Central memory CD8-positive, alpha-beta T cell (primary cell): ENCODE measurements at regions not wholly inside any gene's neighbourhood (a gene's known extent, or its start where the extent isn't known, plus 50 kb on each side); places are given as distances from the start of the nearest gene placed in this dataset.

Experiments
- ATAC-seq: fragments of 150-1000 bp; cut with Tn5 transposase; replicated peaks from 2 replicates; pipeline ENCODE4 v1.10.0; 2022; ENCODE audit warnings: mild to moderate bottlenecking, moderate FRiP score, moderate number of reproducible peaks; ENCODE audit not compliant: poor library complexity, severe bottlenecking; ENCODE audit errors: extremely low read depth
- DNase-seq, 2 donors: peaks; one replicate each; pipeline ENCODE4 v3.0.0; 2021; ENCODE audit warnings: low spot score in 2 of 2
- H3K27ac Mint-ChIP-seq: one replicate; pipeline ENCODE4 v1.8.0; 2022; ENCODE audit warnings: low read depth, mild to moderate bottlenecking, moderate library complexity, mixed read lengths
- H3K27me3 Mint-ChIP-seq: one replicate; pipeline ENCODE4 v1.8.0; 2022; ENCODE audit warnings: mixed read lengths
- H3K36me3 Mint-ChIP-seq: one replicate; pipeline ENCODE4 v1.8.0; 2022; ENCODE audit warnings: mild to moderate bottlenecking, moderate library complexity, mixed read lengths; ENCODE audit not compliant: insufficient read depth
- H3K4me1 Mint-ChIP-seq: one replicate; pipeline ENCODE4 v1.8.0; 2022; ENCODE audit warnings: mixed read lengths
- H3K4me3 Mint-ChIP-seq: one replicate; pipeline ENCODE4 v1.8.0; 2022; ENCODE audit warnings: mild to moderate bottlenecking, moderate library complexity, mixed read lengths
- H3K9me3 Mint-ChIP-seq: one replicate; pipeline ENCODE4 v1.8.0; 2022; ENCODE audit warnings: mixed read lengths

DNA sequence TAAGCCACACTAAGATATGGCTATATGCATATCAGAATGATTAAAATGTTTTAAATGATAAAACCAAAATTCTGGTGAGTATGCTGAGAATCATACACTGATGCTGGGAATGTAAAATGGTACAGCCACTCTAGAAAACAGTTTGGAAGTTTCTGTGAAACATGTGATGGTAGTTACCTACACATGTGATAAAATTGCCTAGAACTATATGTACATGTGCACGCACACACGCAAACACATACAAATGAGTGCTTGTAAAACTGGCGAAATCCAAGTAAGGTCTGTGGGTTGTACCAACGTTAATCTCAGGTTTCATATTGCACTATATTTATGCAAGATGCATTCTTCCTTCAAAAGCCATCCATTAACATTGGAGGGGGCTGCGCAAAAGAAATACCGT is 195.0 kb upstream of the RAB6C start:
- H3K4me1 Mint-ChIP-seq = no peaks in the 10 kb centered on the region
- ATAC-seq = no peak

GRCh38 chr2:129791712-129792111 is 187.8 kb upstream of the RAB6C start:
- Mint-ChIP-seq H3K4me1 (no peaks in the 10 kb centered on the region), H3K27me3 (peaks cover 41% of the 10 kb centered on the region), H3K27ac (no peak overlapping the region), H3K36me3 (peaks cover 2% of the 10 kb centered on the region), H3K4me3 (no peak overlapping the region), H3K9me3 (no peaks in the 10 kb centered on the region)
- ATAC-seq (no peak), DNase-seq (no peak)

More for the DNA sequence above, 195.0 kb upstream of the RAB6C start:
- no peak overlapping the region for H3K4me3 Mint-ChIP-seq
- no peak for DNase-seq
- no peaks in the 10 kb centered on the region for H3K36me3 Mint-ChIP-seq
- peaks cover 12% of the 10 kb centered on the region for H3K27me3 Mint-ChIP-seq
- H3K27ac Mint-ChIP-seq = no peak overlapping the region
- no peaks in the 10 kb centered on the region for H3K9me3 Mint-ChIP-seq

DNA sequence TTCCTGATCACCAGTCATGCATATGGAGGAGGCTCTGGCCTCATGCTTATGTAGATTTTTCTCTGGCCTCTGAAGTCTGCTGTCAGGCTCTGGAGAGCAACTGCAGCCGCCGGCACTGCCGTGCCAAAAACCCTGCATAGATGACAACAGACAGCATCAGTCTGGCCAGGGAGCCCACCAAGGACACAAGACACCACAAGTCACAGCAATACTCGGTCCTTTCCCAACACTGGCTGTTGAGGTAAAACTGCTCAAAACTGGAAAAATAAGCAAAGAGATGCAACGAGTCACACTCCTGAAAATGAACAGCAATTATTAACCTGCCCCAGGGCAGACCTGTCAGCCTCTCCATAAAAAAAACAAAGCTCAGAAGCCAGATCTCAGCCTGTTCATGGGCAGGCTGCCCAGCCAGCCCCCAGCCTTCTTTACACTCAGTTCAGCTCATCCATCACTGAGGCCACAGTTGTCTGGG is 186.0 kb upstream of the RAB6C start:
- DNase-seq (no peak), ATAC-seq (no peak)
- H3K4me3 Mint-ChIP-seq = no peak overlapping the region
- no peak overlapping the region for H3K27ac Mint-ChIP-seq
- H3K36me3 Mint-ChIP-seq = peaks cover 2% of the 10 kb centered on the region
- no peaks in the 10 kb centered on the region for H3K4me1 Mint-ChIP-seq
- no peaks in the 10 kb centered on the region for H3K9me3 Mint-ChIP-seq
- H3K27me3 Mint-ChIP-seq = peaks cover 54% of the 10 kb centered on the region

GRCh38 chr2:129794116-129794515 is 185.3 kb upstream of the RAB6C start:
- no peak for DNase-seq
- Mint-ChIP-seq H3K27me3 (peaks cover 54% of the 10 kb centered on the region), H3K9me3 (no peaks in the 10 kb centered on the region)

DNA sequence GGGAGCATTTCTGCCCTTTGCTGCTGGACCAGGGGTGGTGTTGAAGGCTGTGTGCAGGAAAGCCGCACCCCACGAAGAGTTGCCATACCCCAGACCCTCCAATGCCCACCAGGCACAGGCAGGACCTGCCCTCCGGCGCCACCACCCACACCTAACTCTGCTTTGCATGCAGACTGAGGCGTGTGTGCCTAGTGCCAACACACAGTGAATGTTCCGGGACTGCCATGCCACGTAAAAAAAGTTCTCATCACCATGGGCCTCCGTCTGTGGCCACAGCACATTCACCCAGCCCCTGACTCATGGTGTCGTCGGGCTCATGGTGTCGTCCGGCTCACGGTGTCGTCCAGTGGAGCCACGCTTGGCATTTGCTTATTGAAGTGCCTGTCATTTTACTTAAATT is 184.9 kb upstream of the RAB6C start:
- no peak for DNase-seq
- no peak for ATAC-seq
- Mint-ChIP-seq H3K27me3 (peaks cover 54% of the 10 kb centered on the region), H3K9me3 (no peaks in the 10 kb centered on the region), H3K36me3 (peaks cover 2% of the 10 kb centered on the region), H3K4me3 (no peak overlapping the region), H3K4me1 (no peaks in the 10 kb centered on the region), H3K27ac (no peak overlapping the region)

More at GRCh38 chr2:129794116-129794515, 185.3 kb upstream of the RAB6C start:
- no peaks in the 10 kb centered on the region for H3K4me1 Mint-ChIP-seq
- no peak for ATAC-seq
- no peak overlapping the region for H3K27ac Mint-ChIP-seq
- H3K36me3 Mint-ChIP-seq = peaks cover 2% of the 10 kb centered on the region
- H3K4me3 Mint-ChIP-seq = no peak overlapping the region

DNA sequence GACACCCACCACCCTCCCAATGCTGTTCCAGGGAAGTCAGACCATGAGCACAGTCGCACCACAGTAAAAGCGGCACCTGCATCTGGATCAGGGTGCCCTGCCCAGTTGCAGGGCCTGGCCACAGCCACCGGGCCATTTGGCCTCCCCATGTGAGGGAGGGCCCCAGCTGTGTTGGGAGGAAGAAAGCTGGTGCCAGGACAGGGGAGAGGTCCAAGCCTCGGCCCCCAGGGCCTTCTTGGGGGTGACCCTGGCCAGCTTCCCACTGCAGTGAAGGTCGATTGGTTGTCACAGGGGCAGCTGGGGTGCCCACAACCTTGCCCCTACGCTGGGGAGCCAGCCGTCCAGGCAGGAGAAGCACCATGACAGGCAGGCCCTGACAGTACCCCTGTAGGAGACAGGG is 183.2 kb upstream of the RAB6C start:
- no peak for ATAC-seq
- no peak for DNase-seq
- Mint-ChIP-seq H3K27me3 (peaks cover 52% of the 10 kb centered on the region), H3K4me3 (no peak overlapping the region), H3K27ac (no peak overlapping the region), H3K4me1 (no peaks in the 10 kb centered on the region), H3K36me3 (peaks cover 2% of the 10 kb centered on the region), H3K9me3 (no peaks in the 10 kb centered on the region)

- ATAC-seq = no peak
- H3K36me3 Mint-ChIP-seq = peaks cover 2% of the 10 kb centered on the region
- no peaks in the 10 kb centered on the region for H3K4me1 Mint-ChIP-seq
- H3K4me3 Mint-ChIP-seq = no peak overlapping the region
- H3K27me3 Mint-ChIP-seq = peaks cover 53% of the 10 kb centered on the region
- no peak overlapping the region for H3K27ac Mint-ChIP-seq
- H3K9me3 Mint-ChIP-seq = no peaks in the 10 kb centered on the region
- DNase-seq = no peak
These were observed 182.5 kb upstream of the RAB6C start for GRCh38 chr2:129796801-129797488.

GRCh38 chr2:129797489-129798300 is 181.8 kb upstream of the RAB6C start:
- peaks cover 56% of the 10 kb centered on the region for H3K27me3 Mint-ChIP-seq
- H3K4me3 Mint-ChIP-seq = no peak overlapping the region
- no peaks in the 10 kb centered on the region for H3K4me1 Mint-ChIP-seq
- DNase-seq (no peak), ATAC-seq (no peak)
- peaks cover 2% of the 10 kb centered on the region for H3K36me3 Mint-ChIP-seq
- no peaks in the 10 kb centered on the region for H3K9me3 Mint-ChIP-seq
- H3K27ac Mint-ChIP-seq = no peak overlapping the region

GRCh38 chr2:129798301-129798581 is 181.2 kb upstream of the RAB6C start:
- Mint-ChIP-seq H3K4me1 (no peaks in the 10 kb centered on the region), H3K27me3 (peaks cover 55% of the 10 kb centered on the region), H3K4me3 (no peak overlapping the region), H3K27ac (no peak overlapping the region), H3K36me3 (peaks cover 2% of the 10 kb centered on the region), H3K9me3 (no peaks in the 10 kb centered on the region)
- ATAC-seq (no peak), DNase-seq (no peak)

GRCh38 chr2:129798626-129799025 is 180.8 kb upstream of the RAB6C start:
- peaks cover 51% of the 10 kb centered on the region for H3K27me3 Mint-ChIP-seq
- no peak overlapping the region for H3K4me3 Mint-ChIP-seq
- H3K9me3 Mint-ChIP-seq = no peaks in the 10 kb centered on the region
- H3K27ac Mint-ChIP-seq = no peak overlapping the region
- DNase-seq (no peak), ATAC-seq (no peak)
- no peaks in the 10 kb centered on the region for H3K4me1 Mint-ChIP-seq
- peaks cover 2% of the 10 kb centered on the region for H3K36me3 Mint-ChIP-seq

DNA sequence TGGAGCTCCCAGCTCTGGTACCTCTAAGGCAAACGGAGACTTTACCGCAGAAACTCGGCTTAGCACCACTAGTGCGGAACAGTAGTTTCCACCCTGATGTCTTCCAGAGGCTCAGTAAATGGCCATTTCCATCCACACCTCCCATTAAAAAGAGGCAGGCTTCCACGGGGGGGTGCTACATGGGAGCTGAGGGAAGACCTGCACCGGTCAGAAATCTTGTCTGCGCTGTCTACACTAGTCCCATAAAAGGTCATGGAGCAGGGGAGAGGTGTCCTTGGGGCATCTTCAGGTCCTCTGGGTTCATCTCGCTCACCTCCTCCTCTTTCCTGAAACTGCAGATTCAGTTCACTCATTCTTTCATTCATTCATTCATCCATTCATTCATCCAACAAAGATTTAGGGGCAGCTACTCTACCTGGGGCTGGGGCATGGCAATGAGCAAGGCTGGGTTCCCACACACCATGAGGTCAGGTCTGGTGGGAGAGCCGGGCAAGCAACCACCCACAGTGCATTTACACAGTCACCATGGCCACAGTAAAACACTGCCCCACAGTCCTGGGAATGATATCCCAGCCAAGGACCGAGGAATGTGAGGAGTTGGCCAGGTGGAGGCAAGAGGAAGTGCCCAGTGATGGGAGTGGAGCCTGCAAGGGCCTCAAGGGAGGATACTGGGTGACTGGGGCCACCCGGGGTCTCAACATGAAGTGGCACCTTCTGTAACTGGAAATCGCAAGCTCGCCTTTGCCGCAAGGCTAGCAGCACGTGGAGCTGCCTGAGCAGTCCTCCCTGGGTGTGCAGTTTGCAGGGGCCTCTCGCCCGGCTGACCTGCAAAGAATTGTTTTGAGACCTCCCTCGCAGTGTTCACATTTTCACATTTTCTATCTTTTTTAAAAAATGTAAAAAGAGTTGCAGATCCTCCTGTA is 180.2 kb upstream of the RAB6C start:
- no peak overlapping the region for H3K27ac Mint-ChIP-seq
- DNase-seq = no peak
- no peak overlapping the region for H3K4me3 Mint-ChIP-seq
- H3K27me3 Mint-ChIP-seq = peaks cover 44% of the 10 kb centered on the region
- no peaks in the 10 kb centered on the region for H3K4me1 Mint-ChIP-seq
- no peak for ATAC-seq
- H3K36me3 Mint-ChIP-seq = no peaks in the 10 kb centered on the region
- H3K9me3 Mint-ChIP-seq = no peaks in the 10 kb centered on the region

- Mint-ChIP-seq H3K27ac (no peak overlapping the region), H3K9me3 (no peaks in the 10 kb centered on the region), H3K36me3 (no peaks in the 10 kb centered on the region), H3K4me3 (no peak overlapping the region), H3K27me3 (peaks cover 42% of the 10 kb centered on the region), H3K4me1 (no peaks in the 10 kb centered on the region)
- no peak for DNase-seq
- ATAC-seq = no peak
These were observed 179.2 kb upstream of the RAB6C start for GRCh38 chr2:129800285-129800684.
